ENCODE measurements at regions not wholly inside any gene's neighbourhood (a gene's known extent, or its start where the extent isn't known, plus 50 kb on each side); places are given as distances from the start of the nearest gene placed in this dataset.

DNA sequence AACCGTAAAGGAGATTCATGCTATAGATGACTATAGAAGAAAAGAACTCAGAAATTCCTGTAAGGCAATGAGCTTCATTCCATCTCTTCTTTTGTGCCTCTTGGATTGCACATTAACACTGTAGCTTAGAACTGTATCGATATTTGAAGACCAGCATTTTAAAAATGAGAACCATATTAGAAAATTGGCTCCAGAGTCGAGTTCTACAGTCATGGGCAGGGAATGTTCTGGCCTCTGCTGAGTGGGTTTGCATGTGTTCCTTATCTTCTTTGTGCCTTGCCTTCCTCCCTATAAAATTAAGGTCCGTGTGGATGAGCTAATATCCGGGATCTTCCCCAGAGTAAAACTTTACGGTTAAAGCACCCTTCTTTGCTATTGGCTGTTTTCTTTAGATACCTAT, 77.4 kb upstream of the PLCL2 start:
- TF ChIP-seq, protein P1, sequence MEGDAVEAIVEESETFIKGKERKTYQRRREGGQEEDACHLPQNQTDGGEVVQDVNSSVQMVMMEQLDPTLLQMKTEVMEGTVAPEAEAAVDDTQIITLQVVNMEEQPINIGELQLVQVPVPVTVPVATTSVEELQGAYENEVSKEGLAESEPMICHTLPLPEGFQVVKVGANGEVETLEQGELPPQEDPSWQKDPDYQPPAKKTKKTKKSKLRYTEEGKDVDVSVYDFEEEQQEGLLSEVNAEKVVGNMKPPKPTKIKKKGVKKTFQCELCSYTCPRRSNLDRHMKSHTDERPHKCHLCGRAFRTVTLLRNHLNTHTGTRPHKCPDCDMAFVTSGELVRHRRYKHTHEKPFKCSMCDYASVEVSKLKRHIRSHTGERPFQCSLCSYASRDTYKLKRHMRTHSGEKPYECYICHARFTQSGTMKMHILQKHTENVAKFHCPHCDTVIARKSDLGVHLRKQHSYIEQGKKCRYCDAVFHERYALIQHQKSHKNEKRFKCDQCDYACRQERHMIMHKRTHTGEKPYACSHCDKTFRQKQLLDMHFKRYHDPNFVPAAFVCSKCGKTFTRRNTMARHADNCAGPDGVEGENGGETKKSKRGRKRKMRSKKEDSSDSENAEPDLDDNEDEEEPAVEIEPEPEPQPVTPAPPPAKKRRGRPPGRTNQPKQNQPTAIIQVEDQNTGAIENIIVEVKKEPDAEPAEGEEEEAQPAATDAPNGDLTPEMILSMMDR (IDR thresholded peaks at IDR 0.05; ENCODE audit: insufficient read depth, low read depth, low read length) = no peak
- H3K36me3 ChIP-seq (ENCODE audit: control insufficient read depth, insufficient read depth, low read length) = no peaks in the 10 kb centered on the region
- CTCF ChIA-PET = interaction anchor here (0.7 kb wide), 1 partner anchor 31 kb away, joined by 3 read pairs; no protein-coding TSS in a partner anchor
- no peaks in the 10 kb centered on the region for H3K27me3 ChIP-seq (ENCODE audit: control insufficient read depth, insufficient read depth, low read length)
- H3K4me3 ChIP-seq (ENCODE audit: low read depth, low read length) = no peak overlapping the region
- peak; percentile 53 for DNase-seq (ENCODE audit: low read depth)
- POLR2A ChIA-PET = no interaction called here

DNA sequence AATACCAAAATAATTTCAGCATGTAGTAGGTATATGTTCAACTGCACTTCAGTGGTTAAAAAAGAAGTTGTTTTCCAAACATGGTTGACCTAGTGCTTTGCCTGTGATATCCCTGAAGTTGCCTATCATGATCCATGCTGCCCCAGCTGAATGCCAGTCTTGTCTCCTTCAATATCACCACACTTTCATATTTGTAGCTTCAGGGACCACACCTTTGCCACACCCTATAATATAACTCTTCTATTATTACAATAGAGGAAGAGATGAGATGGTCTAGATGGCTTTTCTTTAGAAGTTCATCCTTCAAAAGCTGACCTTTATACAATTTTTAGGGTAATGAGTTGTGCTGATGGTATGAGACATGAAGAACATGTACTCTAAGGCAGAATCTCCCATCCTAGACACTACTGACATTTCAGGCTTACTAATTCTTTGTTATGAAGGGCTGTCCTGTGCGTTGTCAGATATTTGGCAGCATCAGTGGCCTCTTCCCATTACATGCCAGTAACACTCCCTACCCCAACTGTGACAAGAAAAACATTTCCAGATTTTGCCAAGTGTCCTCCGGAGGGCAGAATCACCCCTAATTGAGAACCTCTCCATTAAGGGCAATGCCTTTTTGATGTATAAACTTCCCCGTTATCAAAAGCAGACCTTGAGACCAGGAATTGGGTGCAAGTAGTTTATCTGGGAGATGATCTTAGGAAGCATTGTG, 76.2 kb upstream of the PLCL2 start:
- DNase-seq (ENCODE audit: low read depth) = no peak
- ChIA-PET CTCF (no interaction called here), POLR2A (no interaction called here)
- Histone ChIP-seq H3K36me3 (ENCODE audit: control insufficient read depth, insufficient read depth, low read length) (no peaks in the 10 kb centered on the region), H3K27me3 (ENCODE audit: control insufficient read depth, insufficient read depth, low read length) (no peaks in the 10 kb centered on the region), H3K4me3 (ENCODE audit: low read depth, low read length) (no peak overlapping the region)
- TF ChIP-seq, protein P1 (IDR thresholded peaks at IDR 0.05; ENCODE audit: insufficient read depth, low read depth, low read length) = no peak

DNA sequence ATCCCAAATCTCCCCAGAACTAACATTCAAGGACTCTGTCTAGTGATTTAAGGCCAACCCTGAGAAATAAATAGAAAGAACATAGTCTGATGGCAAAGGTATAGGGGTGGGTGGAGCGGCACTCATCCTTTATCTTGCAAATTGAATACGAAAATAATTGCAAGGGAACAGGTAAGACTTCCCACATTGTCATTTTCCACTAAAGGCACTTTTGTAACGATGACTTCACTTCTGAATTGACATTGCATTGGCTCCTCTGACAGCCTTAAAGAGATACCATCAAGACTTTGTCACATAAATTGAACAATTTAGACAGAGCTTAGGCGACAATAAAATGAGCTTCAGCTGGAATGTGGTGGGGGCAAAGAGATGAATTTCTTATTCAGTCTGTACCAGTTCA, 75.3 kb upstream of the PLCL2 start:
- H3K36me3 ChIP-seq (ENCODE audit: control insufficient read depth, insufficient read depth, low read length) = no peaks in the 10 kb centered on the region
- no peak overlapping the region for H3K4me3 ChIP-seq (ENCODE audit: low read depth, low read length)
- TF ChIP-seq, protein P1 (IDR thresholded peaks at IDR 0.05; ENCODE audit: insufficient read depth, low read depth, low read length) = no peak
- CTCF ChIA-PET = no interaction called here
- no peaks in the 10 kb centered on the region for H3K27me3 ChIP-seq (ENCODE audit: control insufficient read depth, insufficient read depth, low read length)
- POLR2A ChIA-PET = no interaction called here
- DNase-seq (ENCODE audit: low read depth) = no peak

DNA sequence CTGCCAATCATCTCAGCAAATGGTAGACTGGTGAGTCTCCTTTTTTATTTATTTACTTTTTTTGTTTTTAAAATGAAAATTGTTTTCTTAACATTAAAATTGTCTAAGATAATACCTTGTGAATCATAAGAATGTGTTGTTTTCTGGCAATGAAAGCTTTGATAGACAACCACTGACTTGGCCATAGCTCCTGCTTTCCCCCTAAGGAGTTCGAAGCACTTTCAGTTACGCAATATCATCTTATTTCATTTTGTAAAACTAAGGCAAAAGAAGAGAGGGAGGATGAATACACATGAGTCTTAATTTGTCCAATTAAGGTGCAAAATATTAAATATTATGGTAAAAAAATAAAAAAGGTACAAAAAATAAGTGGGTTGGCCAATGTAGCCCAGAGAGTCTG, 74.8 kb upstream of the PLCL2 start:
- POLR2A ChIA-PET = no interaction called here
- TF ChIP-seq, protein P1 (IDR thresholded peaks at IDR 0.05; ENCODE audit: insufficient read depth, low read depth, low read length) = no peak
- Histone ChIP-seq H3K27me3 (ENCODE audit: control insufficient read depth, insufficient read depth, low read length) (no peaks in the 10 kb centered on the region), H3K4me3 (ENCODE audit: low read depth, low read length) (no peak overlapping the region), H3K36me3 (ENCODE audit: control insufficient read depth, insufficient read depth, low read length) (no peaks in the 10 kb centered on the region)
- DNase-seq (ENCODE audit: low read depth) = no peak
- CTCF ChIA-PET = interaction anchor here (0.6 kb wide), 1 partner anchor 214 kb away, joined by 3 read pairs; no protein-coding TSS in a partner anchor

DNA sequence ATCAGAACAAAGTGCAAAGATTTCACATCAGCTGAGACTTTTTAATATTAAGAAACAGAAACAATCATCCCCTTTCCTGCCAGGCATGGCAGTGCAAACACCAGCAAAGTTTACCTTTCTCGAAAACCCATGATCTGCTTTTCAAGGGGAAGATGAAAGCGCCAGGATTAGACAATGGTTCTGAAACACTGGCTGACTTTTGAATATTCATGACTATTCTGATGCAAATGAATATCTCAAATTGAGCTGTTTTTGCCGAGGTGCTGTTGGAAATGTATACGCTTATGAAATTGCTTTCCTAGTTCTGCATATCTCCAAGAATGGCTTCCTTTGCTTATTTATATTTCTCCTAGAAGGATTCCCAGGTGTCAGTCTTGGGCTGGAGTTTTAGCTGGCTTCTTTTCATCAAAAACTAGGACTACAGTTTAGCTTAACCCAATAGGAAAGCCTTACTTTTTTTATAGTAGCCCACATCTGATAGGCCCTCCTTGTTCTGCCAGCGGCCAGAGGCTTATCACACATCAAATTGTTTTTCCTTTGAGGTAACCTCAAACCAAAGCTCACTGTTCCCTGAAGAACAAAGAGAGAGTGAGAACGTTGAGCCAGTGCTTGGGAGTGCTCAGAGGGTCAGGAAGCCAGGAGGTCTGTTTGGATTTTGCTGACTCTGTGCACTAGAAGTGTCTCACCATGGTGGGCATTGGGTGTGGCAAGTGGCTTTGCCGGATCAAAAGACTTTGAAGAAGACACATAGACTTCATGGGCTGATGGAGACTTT, 74.0 kb upstream of the PLCL2 start:
- CTCF ChIA-PET = no interaction called here
- no peaks in the 10 kb centered on the region for H3K27me3 ChIP-seq (ENCODE audit: control insufficient read depth, insufficient read depth, low read length)
- TF ChIP-seq, protein P1 (IDR thresholded peaks at IDR 0.05; ENCODE audit: insufficient read depth, low read depth, low read length) = no peak

More for the DNA sequence above, 74.0 kb upstream of the PLCL2 start:
- H3K36me3 ChIP-seq (ENCODE audit: control insufficient read depth, insufficient read depth, low read length) = no peaks in the 10 kb centered on the region
- POLR2A ChIA-PET = no interaction called here
- H3K4me3 ChIP-seq (ENCODE audit: low read depth, low read length) = no peak overlapping the region
- no peak for DNase-seq (ENCODE audit: low read depth)
